HFFc6 (cell line): ENCODE measurements at regions not wholly inside any gene's neighbourhood (a gene's known extent, or its start where the extent isn't known, plus 50 kb on each side); places are given as distances from the start of the nearest gene placed in this dataset.
"Not testable (repeated sequence)": the region's sequence is repeated elsewhere in the genome, so short reads cannot be mapped to it uniquely, and the experiment has no call there.

Experiments
- DNase-seq: peaks from one replicate; pipeline ENCODE4 v3.0.0-alpha.2; 2018
- H3K27ac Mint-ChIP-seq: 2 replicates; pipeline ENCODE4 v1.8.0; 2020; ENCODE audit warnings: mild to moderate bottlenecking, mixed read lengths
- H3K27me3 Mint-ChIP-seq: 2 replicates; pipeline ENCODE4 v1.8.0; 2021; ENCODE audit warnings: mild to moderate bottlenecking, moderate library complexity, mixed read lengths; ENCODE audit not compliant: insufficient read depth
- H3K36me3 Mint-ChIP-seq: 2 replicates; pipeline ENCODE4 v1.8.0; 2021; ENCODE audit warnings: low read depth, mixed read lengths
- H3K4me1 Mint-ChIP-seq: 2 replicates; pipeline ENCODE4 v1.8.0; 2020; ENCODE audit warnings: low read depth, mixed read lengths
- H3K4me3 Mint-ChIP-seq: 2 replicates; pipeline ENCODE4 v1.8.0; 2020; ENCODE audit warnings: mild to moderate bottlenecking, moderate library complexity, mixed read lengths
- H3K9me3 Mint-ChIP-seq: 2 replicates; pipeline ENCODE4 v1.8.0; 2020; ENCODE audit warnings: mild to moderate bottlenecking, mixed read lengths
- TF ChIP-seq, protein P1 (sequence below): fragments of 200-600 bp; sonication (generic); IDR thresholded peaks from 2 replicates; pipeline ENCODE4 v1.5.0; 2021; ENCODE audit warnings: antibody characterized with exemption, mild to moderate bottlenecking

DNA sequence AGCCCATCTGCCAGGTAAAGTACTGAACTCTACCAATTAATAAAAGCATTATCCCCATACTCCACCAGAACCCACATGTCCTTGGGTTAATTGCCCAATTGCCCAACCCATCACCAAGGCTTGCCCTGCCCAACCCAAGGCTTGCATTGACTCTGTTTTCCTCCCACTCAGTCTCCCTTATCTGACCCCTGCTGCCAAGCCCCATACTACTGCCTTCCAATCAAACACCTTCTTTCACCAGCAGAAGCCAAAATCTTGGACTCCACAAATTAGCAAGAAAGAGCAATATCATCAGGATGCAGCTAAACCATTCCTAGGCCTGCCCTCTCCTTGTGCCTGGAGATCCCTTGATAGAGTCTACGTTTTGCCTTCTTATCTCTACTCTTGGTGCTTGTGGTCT, 602.9 kb downstream of the NTRK3 start:
- Mint-ChIP-seq H3K4me3 (no peak overlapping the region), H3K9me3 (no peaks in the 10 kb centered on the region), H3K27ac (no peak overlapping the region), H3K27me3 (no peaks in the 10 kb centered on the region; the same call in none of the 2 replicates), H3K4me1 (peaks cover 6% of the 10 kb centered on the region; the same call in 1 of the 2 replicates), H3K36me3 (no peaks in the 10 kb centered on the region)
- no peak for DNase-seq
- TF ChIP-seq, protein P1, sequence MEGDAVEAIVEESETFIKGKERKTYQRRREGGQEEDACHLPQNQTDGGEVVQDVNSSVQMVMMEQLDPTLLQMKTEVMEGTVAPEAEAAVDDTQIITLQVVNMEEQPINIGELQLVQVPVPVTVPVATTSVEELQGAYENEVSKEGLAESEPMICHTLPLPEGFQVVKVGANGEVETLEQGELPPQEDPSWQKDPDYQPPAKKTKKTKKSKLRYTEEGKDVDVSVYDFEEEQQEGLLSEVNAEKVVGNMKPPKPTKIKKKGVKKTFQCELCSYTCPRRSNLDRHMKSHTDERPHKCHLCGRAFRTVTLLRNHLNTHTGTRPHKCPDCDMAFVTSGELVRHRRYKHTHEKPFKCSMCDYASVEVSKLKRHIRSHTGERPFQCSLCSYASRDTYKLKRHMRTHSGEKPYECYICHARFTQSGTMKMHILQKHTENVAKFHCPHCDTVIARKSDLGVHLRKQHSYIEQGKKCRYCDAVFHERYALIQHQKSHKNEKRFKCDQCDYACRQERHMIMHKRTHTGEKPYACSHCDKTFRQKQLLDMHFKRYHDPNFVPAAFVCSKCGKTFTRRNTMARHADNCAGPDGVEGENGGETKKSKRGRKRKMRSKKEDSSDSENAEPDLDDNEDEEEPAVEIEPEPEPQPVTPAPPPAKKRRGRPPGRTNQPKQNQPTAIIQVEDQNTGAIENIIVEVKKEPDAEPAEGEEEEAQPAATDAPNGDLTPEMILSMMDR: no peak

DNA sequence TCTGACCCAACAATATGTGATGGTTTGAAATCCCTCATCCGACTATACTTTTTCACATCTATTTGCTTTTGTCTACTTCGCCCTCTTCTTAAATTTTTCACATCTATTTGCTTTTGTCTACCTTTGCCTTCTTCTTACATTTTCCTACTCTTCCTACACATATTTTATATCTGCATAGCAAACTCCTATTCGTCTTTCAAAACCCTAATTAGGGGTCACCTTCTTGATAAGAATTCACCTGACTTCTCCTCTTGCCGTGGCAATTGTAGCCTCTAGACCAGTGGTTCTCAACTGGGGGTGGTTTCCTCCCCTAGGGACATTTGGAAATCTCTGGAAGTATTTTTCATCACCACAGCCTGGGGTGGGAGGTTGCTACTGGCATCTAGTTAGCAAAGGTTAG, 607.4 kb downstream of the NTRK3 start:
- no peaks in the 10 kb centered on the region for H3K4me1 Mint-ChIP-seq
- no peaks in the 10 kb centered on the region for H3K9me3 Mint-ChIP-seq
- H3K27ac Mint-ChIP-seq: no peak overlapping the region
- no peak for DNase-seq
- no peak overlapping the region for H3K4me3 Mint-ChIP-seq
- no peaks in the 10 kb centered on the region; the same call in none of the 2 replicates for H3K27me3 Mint-ChIP-seq
- TF ChIP-seq, protein P1: no peak
- no peaks in the 10 kb centered on the region for H3K36me3 Mint-ChIP-seq

DNA sequence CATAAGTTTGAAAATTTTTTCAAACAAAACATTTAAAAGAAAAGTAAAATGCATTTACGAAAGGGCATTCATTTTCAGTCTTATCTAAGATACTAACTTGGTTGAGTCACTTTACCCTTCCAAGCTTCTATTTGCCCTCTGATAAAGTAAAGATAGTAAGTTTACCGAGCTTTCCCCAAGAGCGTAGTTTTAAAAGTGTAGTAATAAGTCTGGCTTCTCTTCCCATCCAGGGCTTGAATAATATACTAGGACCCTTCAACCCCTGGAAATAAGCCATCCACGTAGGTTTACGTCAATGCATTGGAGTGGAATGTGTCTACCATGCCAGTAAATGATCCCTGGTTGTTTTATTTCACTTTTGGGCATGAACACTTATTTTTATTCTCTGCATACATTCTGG, 608.3 kb downstream of the NTRK3 start:
- no peak overlapping the region for H3K27ac Mint-ChIP-seq
- DNase-seq: no peak
- no peak overlapping the region for H3K4me3 Mint-ChIP-seq
- no peaks in the 10 kb centered on the region for H3K36me3 Mint-ChIP-seq
- H3K4me1 Mint-ChIP-seq: no peaks in the 10 kb centered on the region
- no peaks in the 10 kb centered on the region; the same call in none of the 2 replicates for H3K27me3 Mint-ChIP-seq
- no peaks in the 10 kb centered on the region for H3K9me3 Mint-ChIP-seq
- TF ChIP-seq, protein P1: no peak

DNA sequence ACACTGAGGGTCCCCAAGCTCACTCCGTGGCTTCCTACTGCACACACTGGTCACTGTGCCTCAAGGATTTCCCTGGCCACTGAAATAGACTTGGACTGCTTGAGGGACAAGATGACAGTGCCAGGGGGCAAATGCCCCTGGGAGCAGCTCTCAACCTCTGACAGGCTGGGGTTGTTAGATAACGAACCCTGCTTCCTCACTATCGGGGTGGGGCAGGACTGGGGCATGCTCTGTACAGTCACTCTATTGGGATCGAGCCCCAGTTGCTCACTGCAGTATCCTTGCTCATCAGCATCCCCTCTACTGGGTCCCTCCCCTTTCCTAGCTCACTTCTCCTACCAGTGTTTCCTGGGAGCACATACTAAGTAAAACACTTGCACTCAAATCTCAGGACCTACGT, 610.8 kb downstream of the NTRK3 start:
- no peak overlapping the region for H3K27ac Mint-ChIP-seq
- H3K9me3 Mint-ChIP-seq: no peaks in the 10 kb centered on the region
- H3K27me3 Mint-ChIP-seq: no peaks in the 10 kb centered on the region; the same call in 1 of the 2 replicates
- H3K36me3 Mint-ChIP-seq: no peaks in the 10 kb centered on the region
- no peaks in the 10 kb centered on the region for H3K4me1 Mint-ChIP-seq
- no peak overlapping the region for H3K4me3 Mint-ChIP-seq
- TF ChIP-seq, protein P1: no peak
- no peak for DNase-seq

DNA sequence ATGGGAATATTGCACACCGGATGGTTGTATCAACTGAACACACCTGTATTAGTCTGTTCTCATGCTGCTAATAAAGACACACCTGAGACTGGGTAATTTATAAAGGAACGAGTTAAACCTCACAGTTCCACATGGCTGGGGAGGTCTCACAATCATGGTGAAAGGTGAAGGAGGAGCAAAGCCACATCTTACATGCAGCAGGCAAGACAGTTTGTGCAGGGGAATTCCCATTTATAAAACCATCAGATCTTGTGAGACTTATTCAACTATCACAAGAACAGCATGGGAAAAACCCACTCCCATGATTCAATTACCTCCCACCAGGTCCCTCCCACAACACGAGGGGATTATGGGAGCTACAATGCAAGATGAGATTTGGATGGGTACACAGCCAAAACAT, 613.5 kb downstream of the NTRK3 start:
- not testable (repeated sequence) for DNase-seq, H3K4me3 Mint-ChIP-seq, H3K36me3 Mint-ChIP-seq, H3K4me1 Mint-ChIP-seq, H3K9me3 Mint-ChIP-seq, H3K27me3 Mint-ChIP-seq, H3K27ac Mint-ChIP-seq

DNA sequence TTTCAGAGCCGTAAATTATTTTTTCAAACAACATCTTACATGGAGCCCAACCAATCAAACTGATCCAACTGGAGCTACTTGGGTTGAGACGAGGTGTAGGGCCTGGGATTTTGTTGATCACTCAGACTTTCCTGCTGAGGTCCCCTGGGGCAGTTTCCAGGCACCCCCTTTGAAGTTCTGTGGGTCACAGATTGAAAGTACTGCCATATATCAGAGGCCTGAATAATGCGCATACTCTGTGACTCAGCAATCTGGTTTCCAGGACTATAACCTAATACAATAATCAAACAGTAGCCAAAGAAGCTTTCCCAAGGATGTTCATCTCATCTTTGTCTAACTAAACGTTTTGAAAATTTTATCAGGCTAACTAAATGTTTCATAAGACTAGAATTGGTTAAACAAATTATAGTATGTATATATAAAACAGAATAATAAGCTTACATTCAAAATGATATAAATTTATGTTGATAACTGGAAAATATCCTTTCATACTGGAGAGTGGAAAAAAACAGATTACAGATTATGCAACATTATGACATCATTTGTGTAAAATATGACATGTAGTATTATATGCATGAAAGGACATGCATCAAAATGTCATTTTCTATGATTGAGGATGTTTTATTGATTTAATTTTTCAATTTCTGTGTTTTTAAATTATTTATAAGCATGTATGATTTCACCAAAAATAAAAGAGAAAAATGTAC, 617.1 kb downstream of the NTRK3 start:
- peaks cover 8% of the 10 kb centered on the region; the same call in 1 of the 2 replicates for H3K27me3 Mint-ChIP-seq
- no peak overlapping the region for H3K27ac Mint-ChIP-seq
- TF ChIP-seq, protein P1: no peak
- no peaks in the 10 kb centered on the region for H3K4me1 Mint-ChIP-seq
- DNase-seq: no peak
- no peak overlapping the region for H3K4me3 Mint-ChIP-seq
- H3K9me3 Mint-ChIP-seq: no peaks in the 10 kb centered on the region
- H3K36me3 Mint-ChIP-seq: no peaks in the 10 kb centered on the region
